HG03196 (cell line): ENCODE measurements at regions not wholly inside any gene's neighbourhood (a gene's known extent, or its start where the extent isn't known, plus 50 kb on each side); places are given as distances from the start of the nearest gene placed in this dataset.
A peak's percentile ranks its signal among the peaks of the same experiment; 100 is the strongest.

Experiments
- ATAC-seq: cut with Tn5 transposase; IDR thresholded peaks from one replicate; pipeline ENCODE4 v1.9.1; 2021; ENCODE audit not compliant: unreplicated experiment

DNA sequence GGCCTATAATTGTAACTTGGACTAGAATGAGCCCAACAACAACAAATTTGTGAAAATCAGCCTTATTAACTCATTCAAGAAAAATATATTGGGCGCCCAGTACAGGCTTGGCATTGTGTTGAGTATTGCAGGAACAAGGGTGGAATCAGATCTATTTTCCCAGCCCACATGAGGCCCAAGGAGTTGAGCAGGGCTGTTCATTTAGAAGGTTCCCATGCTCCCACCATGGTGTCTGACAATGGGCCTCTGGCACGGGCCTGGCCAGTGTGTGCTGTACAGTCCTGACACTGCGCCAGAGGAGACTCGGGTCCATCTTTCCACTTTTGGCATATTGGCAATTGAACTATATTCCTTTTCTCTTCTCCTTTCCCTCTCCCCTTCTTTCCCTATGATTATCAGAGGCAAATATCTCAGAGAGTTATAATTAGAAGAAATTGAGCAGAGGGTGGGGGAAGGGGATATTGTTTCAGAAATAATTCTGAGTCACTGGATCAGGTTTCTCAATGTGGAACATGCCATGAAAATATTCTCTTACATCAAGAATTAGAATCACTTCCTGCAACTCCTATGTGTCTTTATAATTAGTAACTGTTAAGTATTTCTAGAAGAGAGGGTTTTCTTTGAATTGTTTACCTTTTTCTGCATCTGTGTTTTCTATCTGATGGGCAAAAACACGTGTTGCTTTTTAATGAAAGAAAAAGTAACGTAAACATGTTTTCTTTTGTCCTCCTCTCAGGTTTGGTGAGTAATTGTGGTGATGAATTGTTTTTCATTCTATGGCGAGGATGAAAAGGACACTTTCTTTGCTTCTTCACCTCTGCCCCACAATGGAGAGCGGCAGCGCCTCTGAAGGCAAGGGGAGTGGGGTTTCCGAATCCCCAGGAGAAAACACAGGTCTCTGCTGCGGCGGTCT lies 209.4 kb downstream of the FOXA2 start:
- no peak for ATAC-seq

DNA sequence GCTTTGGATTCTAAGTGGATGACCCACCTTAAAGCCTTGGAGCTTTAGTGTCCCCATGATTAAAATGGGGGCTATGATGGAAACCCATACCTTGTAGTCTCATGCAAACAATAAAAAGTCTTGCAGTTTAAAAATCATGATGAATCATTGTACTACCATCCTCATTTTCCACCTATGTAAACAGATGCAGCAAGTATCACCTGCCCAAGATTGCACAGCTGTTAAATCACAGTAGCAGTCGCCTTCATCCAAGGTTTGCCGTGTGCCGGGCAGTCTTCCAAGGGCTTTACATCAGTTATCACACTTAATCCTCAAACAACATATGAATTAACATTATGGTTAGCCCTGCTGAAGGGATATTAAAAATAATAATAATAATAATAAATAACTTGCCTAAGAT lies 210.3 kb downstream of the FOXA2 start:
- no peak for ATAC-seq

GRCh38 chr20:22373164-22373895 lies 211.0 kb downstream of the FOXA2 start:
- ATAC-seq, result no peak

- peak; percentile 67 for ATAC-seq
These were observed 212.5 kb downstream of the FOXA2 start for GRCh38 chr20:22371843-22372242.

DNA sequence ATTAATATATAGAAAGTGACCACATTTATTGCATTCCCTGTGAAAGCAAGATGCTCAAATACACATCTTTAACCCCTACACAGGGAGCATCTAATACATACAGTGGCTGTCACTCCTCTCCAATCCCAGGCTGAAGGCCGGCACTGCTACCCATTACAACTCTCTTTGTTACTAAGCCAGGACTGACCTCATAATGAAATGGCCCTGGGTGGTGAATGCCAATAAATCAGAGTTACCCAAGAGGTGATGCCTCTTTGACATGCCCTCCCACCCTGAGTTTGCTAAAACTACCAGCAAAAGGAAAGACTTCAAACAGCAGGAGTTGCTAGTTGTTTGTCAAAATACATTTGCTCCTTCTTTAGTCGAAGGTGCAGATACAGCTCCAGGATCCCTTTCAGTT lies 214.2 kb downstream of the FOXA2 start:
- ATAC-seq, result no peak

DNA sequence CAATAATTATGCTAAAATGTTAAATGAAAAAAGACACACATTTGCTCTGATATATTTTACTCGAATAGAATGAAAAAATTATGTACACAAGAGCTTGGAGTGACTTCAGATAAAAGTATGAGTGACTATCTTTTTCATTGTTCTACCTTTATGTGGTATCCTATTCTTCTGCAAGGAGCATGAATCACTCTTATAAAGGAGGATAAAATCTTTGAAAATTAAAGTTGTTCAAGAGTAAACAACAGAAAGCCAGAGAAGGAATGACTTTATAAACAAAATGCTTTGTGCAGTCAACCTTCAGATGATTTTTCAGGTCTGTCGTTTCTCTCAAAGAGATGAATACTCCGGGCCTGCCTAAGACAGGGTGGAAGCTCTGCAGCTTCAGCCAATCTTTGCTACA lies 215.3 kb downstream of the FOXA2 start:
- ATAC-seq, result no peak

DNA sequence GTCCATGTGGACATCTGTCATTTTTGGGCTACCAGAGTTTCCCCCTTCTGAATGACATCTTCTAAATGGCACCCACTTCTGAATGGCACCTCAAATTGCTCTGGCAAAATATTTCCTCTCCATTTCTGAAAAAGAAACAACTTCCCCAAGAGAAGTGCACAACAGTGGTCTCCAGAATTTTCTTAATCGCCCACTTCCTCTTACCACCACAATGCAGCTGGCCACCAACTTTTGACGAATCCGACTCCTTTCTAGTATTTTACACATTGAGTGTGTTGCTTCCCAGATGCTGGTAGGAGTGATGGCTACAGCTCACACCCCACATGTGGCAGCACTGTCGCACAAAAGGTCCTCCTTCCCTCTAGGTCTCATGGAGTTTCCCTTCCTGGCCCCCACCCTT lies 216.1 kb downstream of the FOXA2 start:
- no peak for ATAC-seq

DNA sequence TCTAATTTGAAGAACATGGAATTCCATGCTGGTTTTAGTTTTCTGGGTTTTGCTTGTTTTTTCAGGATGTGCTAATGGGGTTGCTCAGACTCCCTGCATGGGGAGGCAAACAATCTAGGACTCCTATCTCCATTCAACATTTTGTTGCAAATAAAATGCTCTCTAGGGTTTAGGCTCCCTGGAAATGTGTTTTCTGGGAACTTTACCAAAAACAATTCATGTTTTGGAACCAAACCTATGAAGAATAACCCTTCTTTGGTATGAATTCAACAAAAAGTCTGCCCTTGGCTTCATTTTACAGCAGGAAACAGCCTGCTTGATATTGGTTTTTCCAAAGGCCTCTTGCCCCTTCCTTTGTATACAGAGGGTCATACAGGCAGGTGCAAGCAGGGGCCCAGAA lies 217.7 kb downstream of the FOXA2 start:
- no peak for ATAC-seq

DNA sequence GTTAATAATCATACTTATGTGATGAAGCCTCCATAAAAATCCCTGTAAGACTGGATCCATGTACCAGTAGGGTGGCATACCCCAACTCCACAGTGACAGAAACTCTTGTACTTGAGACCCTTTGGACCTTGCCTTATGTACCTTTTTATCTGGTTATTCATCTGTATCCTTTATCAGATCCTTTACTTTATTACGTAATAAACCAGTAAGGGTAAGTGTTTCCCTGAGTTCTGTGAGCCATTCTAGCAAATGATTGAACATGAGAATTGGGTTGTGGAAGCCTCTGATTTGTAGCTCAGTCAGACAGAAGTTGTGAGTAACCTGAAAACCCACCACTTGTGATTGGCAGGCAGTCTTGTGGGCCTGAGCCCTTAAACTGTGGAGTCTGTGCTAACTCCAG lies 229.7 kb downstream of the FOXA2 start:
- ATAC-seq, result no peak

DNA sequence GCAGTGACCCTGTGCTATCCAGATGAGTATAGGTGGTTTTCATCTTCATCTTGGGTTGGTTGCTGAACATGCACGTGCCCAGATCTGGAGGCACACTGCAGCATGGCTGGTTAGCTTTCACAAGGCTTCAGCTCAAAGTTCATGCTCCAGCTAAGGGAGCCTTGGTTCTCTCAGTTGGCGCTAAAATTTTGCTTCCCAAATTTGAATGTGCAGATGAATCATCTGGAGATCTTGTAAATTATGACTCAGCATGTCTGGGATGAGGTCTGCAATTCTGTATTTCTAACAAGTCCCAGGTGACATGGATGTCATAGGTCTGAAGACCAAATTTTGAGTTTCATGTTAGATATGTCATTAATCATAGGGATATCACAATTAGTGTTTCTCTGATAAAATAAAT lies 230.8 kb downstream of the FOXA2 start:
- no peak for ATAC-seq

GRCh38 chr20:22352019-22352418 lies 232.4 kb downstream of the FOXA2 start:
- no peak for ATAC-seq

DNA sequence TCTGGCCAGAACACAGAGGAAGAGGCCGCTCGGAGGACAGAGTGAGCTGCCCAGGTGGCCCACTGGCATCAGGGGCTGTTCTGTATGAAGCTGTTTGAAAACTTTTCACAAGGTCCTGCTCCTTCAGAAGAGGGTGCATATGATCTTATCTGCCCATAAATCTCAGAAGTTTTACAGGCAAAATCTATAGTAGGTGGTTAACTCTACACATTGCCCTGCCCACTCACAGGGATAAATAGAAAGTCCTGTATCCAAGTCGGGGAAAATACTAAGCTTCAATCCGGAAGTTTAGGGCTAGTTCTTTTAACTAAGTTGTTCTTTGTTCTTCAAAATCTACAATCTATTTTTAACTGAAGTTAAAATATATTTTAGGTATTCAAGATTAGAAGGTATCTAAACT lies 233.7 kb downstream of the FOXA2 start:
- ATAC-seq, result no peak

- ATAC-seq, result no peak
These were observed 236.4 kb downstream of the FOXA2 start for GRCh38 chr20:22348010-22348409.

DNA sequence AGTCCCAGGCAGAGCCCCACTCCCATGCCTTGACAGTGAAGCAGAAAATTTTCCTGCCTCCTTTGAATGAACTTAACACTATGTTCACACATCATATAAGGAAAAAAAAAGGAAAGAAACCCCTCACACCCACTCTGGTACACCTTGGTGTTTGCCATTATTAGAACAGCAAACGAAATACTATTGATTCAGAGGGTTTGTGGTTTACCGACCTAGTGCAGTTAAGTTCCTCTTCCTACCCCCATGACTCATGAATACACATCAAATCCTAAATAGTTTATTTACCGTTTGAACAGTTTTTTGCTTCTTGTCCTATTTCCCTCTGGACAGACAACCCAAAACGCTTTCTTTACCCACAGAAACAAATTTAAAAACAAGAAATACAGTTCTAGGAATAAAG lies 237.7 kb downstream of the FOXA2 start:
- no peak for ATAC-seq

DNA sequence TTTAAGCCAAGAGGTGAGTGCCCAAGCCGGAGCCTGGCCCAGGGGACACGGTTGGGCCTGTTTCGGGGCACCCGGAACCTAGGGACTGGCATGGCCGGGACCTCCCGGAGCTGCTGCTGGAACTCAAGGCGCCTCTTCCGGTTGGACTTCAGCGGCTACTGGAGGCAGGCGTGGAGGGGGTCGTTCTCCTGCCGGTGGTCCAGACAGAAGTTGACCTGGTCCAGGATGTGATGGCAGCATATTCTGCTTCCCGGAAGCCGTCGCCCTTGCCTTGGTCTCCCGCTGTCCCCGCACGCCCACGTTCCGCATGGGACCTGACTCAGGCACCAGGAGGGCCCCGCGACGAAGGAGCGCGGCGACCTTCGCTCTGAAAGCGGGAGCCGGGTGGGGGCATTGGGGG lies 240.8 kb downstream of the FOXA2 start:
- ATAC-seq, result no peak

- ATAC-seq, result no peak
These were observed 242.0 kb downstream of the FOXA2 start for GRCh38 chr20:22342410-22342809.

GRCh38 chr20:22341508-22341907 lies 242.9 kb downstream of the FOXA2 start:
- ATAC-seq, result no peak

GRCh38 chr20:22339946-22340345 lies 244.4 kb downstream of the FOXA2 start:
- no peak for ATAC-seq

DNA sequence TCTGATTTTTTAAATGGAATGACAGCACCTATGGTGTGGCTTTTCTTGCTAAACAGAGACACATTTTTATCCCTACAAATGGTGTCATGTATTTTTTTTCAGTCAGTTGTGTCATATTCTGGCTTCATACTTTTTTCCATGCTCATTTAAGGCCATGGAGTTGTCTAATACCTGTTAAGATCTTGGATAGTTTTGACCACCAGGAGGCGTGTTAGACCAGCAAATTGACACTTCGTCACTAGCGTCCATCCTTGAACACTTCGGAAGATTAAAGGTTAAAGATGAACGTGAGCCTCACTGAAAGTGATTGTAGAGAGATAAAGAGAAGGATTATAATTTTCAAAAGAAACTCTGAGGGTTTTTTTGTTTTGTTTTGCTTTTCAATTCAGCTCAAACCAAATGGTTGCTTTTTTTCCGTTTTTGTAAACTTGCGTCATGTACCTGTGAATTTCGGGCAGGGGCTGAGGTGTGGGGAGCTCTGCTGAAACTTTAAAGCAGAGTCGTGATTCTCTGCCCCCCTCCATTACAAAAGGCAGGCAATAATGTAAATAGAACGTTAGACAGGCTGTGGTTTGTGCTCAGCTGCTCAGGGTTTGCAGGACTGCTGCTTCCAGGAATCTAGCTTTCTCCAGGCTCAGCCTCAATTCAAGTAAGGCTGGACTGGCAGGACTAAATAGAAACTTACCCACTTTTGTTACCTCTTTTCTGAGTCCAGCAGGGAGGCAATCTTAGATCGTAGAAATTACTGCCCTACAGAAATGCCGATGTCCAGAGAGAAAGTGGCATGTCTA lies 245.1 kb downstream of the FOXA2 start:
- ATAC-seq, result no peak

DNA sequence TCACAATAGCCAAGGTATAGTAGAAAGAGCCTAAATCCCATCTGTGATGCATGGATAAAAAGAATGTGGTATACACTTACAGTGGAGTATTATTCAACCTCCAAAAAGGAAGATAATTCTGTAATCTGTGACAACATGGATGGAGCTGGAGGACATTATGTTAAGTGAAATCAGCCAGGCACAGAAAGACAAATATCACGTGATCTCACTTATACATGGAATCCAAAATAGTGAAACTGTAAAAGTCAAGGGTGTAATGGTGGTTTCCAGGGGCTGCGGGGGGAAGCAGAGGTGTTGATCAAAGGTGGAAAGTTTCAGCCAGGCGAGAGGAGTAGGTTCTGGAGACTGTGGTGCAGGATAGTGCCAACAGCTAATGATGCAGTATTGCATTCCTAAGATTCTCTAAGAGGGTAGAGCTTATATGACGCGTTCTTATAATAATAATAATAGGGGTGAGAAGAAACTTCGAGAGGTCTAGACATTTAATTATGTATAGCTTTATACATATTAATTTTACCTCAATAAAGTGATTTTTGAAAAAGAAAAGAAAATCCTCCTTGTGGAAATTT lies 246.1 kb downstream of the FOXA2 start:
- ATAC-seq, result no peak

DNA sequence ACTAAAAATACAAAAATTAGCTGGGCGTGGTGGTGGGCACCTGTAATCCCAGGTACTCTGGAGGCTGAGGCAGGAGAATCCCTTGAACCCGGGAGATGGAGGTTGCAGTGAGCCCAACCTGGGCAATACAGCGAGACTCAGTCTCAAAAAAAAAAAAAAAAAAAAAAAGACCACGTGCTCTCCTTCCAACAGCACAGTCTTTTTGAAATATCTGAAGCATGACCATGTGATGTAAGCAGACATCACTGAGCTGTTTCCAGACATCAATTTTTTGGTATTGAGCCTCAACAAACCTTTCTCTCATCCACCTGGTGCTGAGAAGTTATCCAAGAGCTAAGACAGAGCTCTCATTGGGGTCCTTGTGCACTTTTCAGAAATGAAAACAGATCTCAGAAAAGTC lies 249.2 kb downstream of the FOXA2 start:
- no peak for ATAC-seq
